GM23338 (cell line): ENCODE measurements at regions not wholly inside any gene's neighbourhood (a gene's known extent, or its start where the extent isn't known, plus 50 kb on each side); places are given as distances from the start of the nearest gene placed in this dataset.

ENCODE experiments used
- ATAC-seq: fragments of 200-7000 bp; cut with Tn5 transposase; 3 replicates; pipeline ENCODE4 v1.9.1; 2020
- DNase-seq: peaks from one replicate; pipeline ENCODE4 v3.0.0-alpha.2; 2015; ENCODE audit warnings: low spot score
- H2AFZ ChIP-seq: fragments of 200-600 bp; sonication (generic); 2 replicates; pipeline ENCODE4 v1.8.0; 2016; ENCODE audit warnings: antibody characterized with exemption, mild to moderate bottlenecking, moderate library complexity
- H3F3A ChIP-seq: fragments of 200-600 bp; sonication (generic); replicated peaks from 2 replicates; pipeline ENCODE4 v1.8.0; 2017; ENCODE audit warnings: antibody characterized with exemption, mixed run types, low read depth
- H3K27ac ChIP-seq: fragments of 200-600 bp; sonication (generic); 2 replicates; pipeline ENCODE4 v1.6.1; 2016; ENCODE audit warnings: low read depth
- H3K27me3 ChIP-seq: fragments of 200-600 bp; sonication (generic); 2 replicates; pipeline ENCODE4 v1.8.0; 2016; ENCODE audit warnings: mild to moderate bottlenecking, mixed run types, moderate library complexity; ENCODE audit not compliant: insufficient read depth
- H3K36me3 ChIP-seq: fragments of 200-600 bp; sonication (generic); 2 replicates; pipeline ENCODE4 v1.8.0; 2016; ENCODE audit warnings: mild to moderate bottlenecking; ENCODE audit not compliant: insufficient read depth
- H3K4me1 ChIP-seq: fragments of 200-600 bp; sonication (generic); 2 replicates; pipeline ENCODE4 v1.8.0; 2016; ENCODE audit warnings: mild to moderate bottlenecking, moderate library complexity; ENCODE audit not compliant: insufficient read depth
- H3K4me2 ChIP-seq: fragments of 200-600 bp; sonication (generic); 2 replicates; pipeline ENCODE4 v1.7.1; 2017; ENCODE audit warnings: mixed run types
- H3K4me3 ChIP-seq: fragments of 200-600 bp; sonication (generic); 2 replicates; pipeline ENCODE4 v1.6.1; 2016; ENCODE audit warnings: mixed run types
- H3K79me2 ChIP-seq: fragments of 200-600 bp; sonication (generic); replicated peaks from 2 replicates; pipeline ENCODE4 v1.8.0; 2017; ENCODE audit warnings: mild to moderate bottlenecking; ENCODE audit not compliant: insufficient read depth
- H3K9me2 ChIP-seq: fragments of 200-600 bp; sonication (generic); 2 replicates; pipeline ENCODE4 v1.8.0; 2017; ENCODE audit not compliant: insufficient read depth
- H4K20me1 ChIP-seq: fragments of 200-600 bp; sonication (generic); replicated peaks from 2 replicates; pipeline ENCODE4 v1.8.0; 2017; ENCODE audit warnings: mild to moderate bottlenecking; ENCODE audit not compliant: insufficient read depth
- H3K27ac Mint-ChIP-seq: 2 replicates; pipeline ENCODE4 v1.8.0; 2020; ENCODE audit warnings: inconsistent platforms, mild to moderate bottlenecking, moderate library complexity, mixed read lengths
- H3K27me3 Mint-ChIP-seq: 3 replicates; pipeline ENCODE4 v1.8.0; 2022; ENCODE audit warnings: low read depth, mild to moderate bottlenecking, moderate library complexity, mixed read lengths, inconsistent platforms; ENCODE audit not compliant: insufficient read depth, poor library complexity
- H3K36me3 Mint-ChIP-seq: 3 replicates; pipeline ENCODE4 v1.8.0; 2021; ENCODE audit warnings: low read depth, mild to moderate bottlenecking, inconsistent platforms, moderate library complexity, mixed read lengths
- H3K4me1 Mint-ChIP-seq: 3 replicates; pipeline ENCODE4 v1.8.0; 2020; ENCODE audit warnings: mild to moderate bottlenecking, inconsistent platforms, mixed read lengths
- H3K4me3 Mint-ChIP-seq: 3 replicates; pipeline ENCODE4 v1.8.0; 2021; ENCODE audit warnings: moderate library complexity, mild to moderate bottlenecking, inconsistent platforms, mixed read lengths
- H3K9me3 Mint-ChIP-seq: 3 replicates; pipeline ENCODE4 v1.8.0; 2020; ENCODE audit warnings: moderate library complexity, mild to moderate bottlenecking, inconsistent platforms, mixed read lengths
- JUNB ChIP-seq: IDR thresholded peaks from one replicate; pipeline ENCODE4 v1.6.1; 2016; ENCODE audit warnings: antibody characterized with exemption; ENCODE audit not compliant: unreplicated experiment
- REST ChIP-seq: IDR thresholded peaks from one replicate; pipeline ENCODE4 v1.6.1; 2018; ENCODE audit warnings: antibody characterized with exemption; ENCODE audit not compliant: unreplicated experiment
- ZNF462 ChIP-seq: fragments of 250-450 bp; sonication (Bioruptor Pico); IDR thresholded peaks from 2 replicates; pipeline ENCODE4 v1.5.0; 2020; ENCODE audit warnings: mild to moderate bottlenecking, moderate library complexity

- no peak for TF ChIP-seq ZNF462 (CRISPR knock-in tag)
- no peak for TF ChIP-seq JUNB
These were observed 356.3 kb upstream of the HSF2 start (continued) for GRCh38 chr6:122042960-122043735.

- H3F3A ChIP-seq = no peaks in the 10 kb centered on the region
- H3K79me2 ChIP-seq = no peaks in the 10 kb centered on the region
- Mint-ChIP-seq H3K36me3 (no peaks in the 10 kb centered on the region), H3K27me3 (peaks cover 5% of the 10 kb centered on the region), H3K9me3 (no peaks in the 10 kb centered on the region), H3K4me1 (peaks cover 4% of the 10 kb centered on the region), H3K4me3 (no peak overlapping the region), H3K27ac (no peak overlapping the region)
- ATAC-seq = no peak
- no peak overlapping the region for H3K27ac ChIP-seq
- H3K36me3 ChIP-seq = no peaks in the 10 kb centered on the region
- H3K4me1 ChIP-seq = no peaks in the 10 kb centered on the region
- no peaks in the 10 kb centered on the region for H3K9me2 ChIP-seq
- no peaks in the 10 kb centered on the region for H4K20me1 ChIP-seq
- H3K4me3 ChIP-seq = no peak overlapping the region
- no peak overlapping the region for H2AFZ ChIP-seq
- no peak overlapping the region for H3K4me2 ChIP-seq
- DNase-seq = no peak
- H3K27me3 ChIP-seq = no peaks in the 10 kb centered on the region
- TF ChIP-seq REST = no peak
- TF ChIP-seq ZNF462 (CRISPR knock-in tag) = no peak
These were observed 350.9 kb upstream of the HSF2 start for GRCh38 chr6:122048570-122048969.
